Cerebellar cortex (tissue), 1 donor: ENCODE measurements at regions not wholly inside any gene's neighbourhood (a gene's known extent, or its start where the extent isn't known, plus 50 kb on each side); places are given as distances from the start of the nearest gene placed in this dataset.

Experiments used
- DNase-seq: peaks from one replicate; pipeline ENCODE4 v3.0.0-alpha.2; 2015; ENCODE audit warnings: low spot score

- no peak for DNase-seq
Measured at GRCh38 chr13:39283072-39283471, 244.8 kb downstream of the NHLRC3 start.

- no peak for DNase-seq
Measured at GRCh38 chr13:39284801-39285388, 246.6 kb downstream of the NHLRC3 start.
